ENCODE measurements at regions not wholly inside any gene's neighbourhood (a gene's known extent, or its start where the extent isn't known, plus 50 kb on each side); places are given as distances from the start of the nearest gene placed in this dataset.

GRCh38 chr6:44678252-44678935, 290.9 kb downstream of the CDC5L start:
- DNase-seq (ENCODE audit: low read depth in 2 of 2) = no peak

- DNase-seq (ENCODE audit: low read depth in 2 of 2) = no peak
These were observed 292.1 kb downstream of the CDC5L start for GRCh38 chr6:44679438-44680201.

- DNase-seq (ENCODE audit: low read depth in 2 of 2) = no peak
These were observed 292.8 kb downstream of the CDC5L start for GRCh38 chr6:44680202-44680720.

- no peak for DNase-seq (ENCODE audit: low read depth in 2 of 2)
These were observed 294.3 kb downstream of the CDC5L start for GRCh38 chr6:44681761-44682160.

- no peak for DNase-seq (ENCODE audit: low read depth in 2 of 2)
These were observed 294.8 kb downstream of the CDC5L start for GRCh38 chr6:44682280-44682679.

GRCh38 chr6:44682987-44683779, 295.7 kb downstream of the CDC5L start:
- DNase-seq (ENCODE audit: low read depth in 2 of 2) = no peak

- no peak for DNase-seq (ENCODE audit: low read depth in 2 of 2)
These were observed 297.7 kb downstream of the CDC5L start for GRCh38 chr6:44685213-44685612.

GRCh38 chr6:44696099-44696498, 308.6 kb downstream of the CDC5L start:
- DNase-seq (ENCODE audit: low read depth in 2 of 2) = no peak

GRCh38 chr6:44696686-44697085, 309.2 kb downstream of the CDC5L start:
- no peak for DNase-seq (ENCODE audit: low read depth in 2 of 2)

- DNase-seq (ENCODE audit: low read depth in 2 of 2) = no peak
These were observed 309.8 kb downstream of the CDC5L start for GRCh38 chr6:44697327-44697726.

- DNase-seq (ENCODE audit: low read depth in 2 of 2) = no peak
These were observed 311.1 kb downstream of the CDC5L start for GRCh38 chr6:44698602-44699001.

GRCh38 chr6:44699082-44699481, 311.6 kb downstream of the CDC5L start:
- DNase-seq (ENCODE audit: low read depth in 2 of 2) = no peak

- DNase-seq (ENCODE audit: low read depth in 2 of 2) = no peak
These were observed 312.3 kb downstream of the CDC5L start for GRCh38 chr6:44699851-44700250.

GRCh38 chr6:44700422-44700821, 312.9 kb downstream of the CDC5L start:
- DNase-seq (ENCODE audit: low read depth in 2 of 2) = no peak

GRCh38 chr6:44701038-44701636, 313.6 kb downstream of the CDC5L start:
- no peak for DNase-seq (ENCODE audit: low read depth in 2 of 2)

- DNase-seq (ENCODE audit: low read depth in 2 of 2) = no peak
These were observed 314.2 kb downstream of the CDC5L start for GRCh38 chr6:44701637-44702101.

- DNase-seq (ENCODE audit: low read depth in 2 of 2) = no peak
These were observed 314.8 kb downstream of the CDC5L start for GRCh38 chr6:44702292-44702691.

GRCh38 chr6:44704240-44705150, 317.0 kb downstream of the CDC5L start:
- DNase-seq (ENCODE audit: low read depth in 2 of 2) = no peak

GRCh38 chr6:44705596-44705995, 318.1 kb downstream of the CDC5L start:
- DNase-seq (ENCODE audit: low read depth in 2 of 2) = no peak

- DNase-seq (ENCODE audit: low read depth in 2 of 2) = no peak
These were observed 318.5 kb downstream of the CDC5L start for GRCh38 chr6:44706011-44706410.

GRCh38 chr6:44708208-44708607, 320.7 kb downstream of the CDC5L start:
- DNase-seq (ENCODE audit: low read depth in 2 of 2) = no peak

All from stimulated activated CD8-positive, alpha-beta memory T cell treated with anti-CD3 and anti-CD28 coated beads, Interleukin-2, amount 100 ng/mL, for 1 hour (primary cell).